Stomach (tissue), 4 donors: ENCODE measurements at regions not wholly inside any gene's neighbourhood (a gene's known extent, or its start where the extent isn't known, plus 50 kb on each side); places are given as distances from the start of the nearest gene placed in this dataset.

Experiments
- EP300 ChIP-seq: sonication (generic); formaldehyde crosslinking; IDR thresholded peaks from one replicate; pipeline ENCODE4 v1.6.1; 2017; ENCODE audit warnings: antibody characterized with exemption
- POLR2A ChIP-seq, 4 donors: fragments of 450-650 bp; IDR thresholded peaks; one replicate each; pipeline ENCODE4 v1.6.1; 2016; ENCODE audit warnings: antibody characterized with exemption in 4 of 4, control low read depth in 2 of 4, mild to moderate bottlenecking in 1 of 4, moderate library complexity in 1 of 4
- TF ChIP-seq, protein P1 (sequence below), 7 experiments: fragments of 450-650 bp in 4 of 7; fragments of 200-600 bp in 3 of 7; sonication (generic) in 3 of 7; IDR thresholded peaks; one replicate each; pipeline ENCODE4 v1.5.1; 2016 to 2019; ENCODE audit warnings: antibody characterized with exemption in 7 of 7, control low read depth in 2 of 7, mild to moderate bottlenecking in 1 of 7

DNA sequence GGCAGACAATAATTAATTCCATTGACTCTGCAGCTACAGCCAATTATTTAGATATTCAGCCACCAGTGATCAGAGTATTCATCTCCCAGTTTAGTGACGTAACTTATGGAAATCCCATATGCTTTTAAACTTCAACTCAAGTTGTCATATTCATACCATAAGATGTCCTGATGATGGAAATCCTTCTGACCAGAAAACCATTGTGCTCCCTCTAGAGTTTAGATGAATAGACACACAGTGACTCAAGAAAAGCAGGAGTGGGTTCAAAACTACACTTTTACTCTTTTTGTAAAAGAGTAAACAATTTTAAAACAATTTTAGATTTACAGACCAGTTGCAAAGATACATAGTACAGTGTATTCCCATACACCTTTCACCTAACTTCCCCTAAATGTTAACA lies 463.7 kb downstream of the KCNT2 start:
- TF ChIP-seq, protein P1, sequence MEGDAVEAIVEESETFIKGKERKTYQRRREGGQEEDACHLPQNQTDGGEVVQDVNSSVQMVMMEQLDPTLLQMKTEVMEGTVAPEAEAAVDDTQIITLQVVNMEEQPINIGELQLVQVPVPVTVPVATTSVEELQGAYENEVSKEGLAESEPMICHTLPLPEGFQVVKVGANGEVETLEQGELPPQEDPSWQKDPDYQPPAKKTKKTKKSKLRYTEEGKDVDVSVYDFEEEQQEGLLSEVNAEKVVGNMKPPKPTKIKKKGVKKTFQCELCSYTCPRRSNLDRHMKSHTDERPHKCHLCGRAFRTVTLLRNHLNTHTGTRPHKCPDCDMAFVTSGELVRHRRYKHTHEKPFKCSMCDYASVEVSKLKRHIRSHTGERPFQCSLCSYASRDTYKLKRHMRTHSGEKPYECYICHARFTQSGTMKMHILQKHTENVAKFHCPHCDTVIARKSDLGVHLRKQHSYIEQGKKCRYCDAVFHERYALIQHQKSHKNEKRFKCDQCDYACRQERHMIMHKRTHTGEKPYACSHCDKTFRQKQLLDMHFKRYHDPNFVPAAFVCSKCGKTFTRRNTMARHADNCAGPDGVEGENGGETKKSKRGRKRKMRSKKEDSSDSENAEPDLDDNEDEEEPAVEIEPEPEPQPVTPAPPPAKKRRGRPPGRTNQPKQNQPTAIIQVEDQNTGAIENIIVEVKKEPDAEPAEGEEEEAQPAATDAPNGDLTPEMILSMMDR (IDR thresholded peaks at IDR 0.05) = no peak
- TF ChIP-seq POLR2A (IDR thresholded peaks at IDR 0.05) (no peak), EP300 (no peak)
